HCT116 (cell line): ENCODE measurements at regions not wholly inside any gene's neighbourhood (a gene's known extent, or its start where the extent isn't known, plus 50 kb on each side); places are given as distances from the start of the nearest gene placed in this dataset.

Source experiments
- ATAC-seq: fragments of 200-7000 bp; cut with Tn5 transposase; 2 replicates; pipeline ENCODE4 v1.9.1; 2020; ENCODE audit warnings: mild to moderate bottlenecking, moderate library complexity
- BruUV-seq: library from RNA; stranded (reverse); fragments of 400-500 nt; replicated peaks from 2 replicates; lab custom pipeline; 2021; lab: Mats Ljungman, UMichigan
- CTCF ChIA-PET: fragments of 300-600 bp; sonication (Branson Sonifier 250); formaldehyde crosslinking; loops from one replicate; lab custom pipeline; 2021; ENCODE audit warnings: antibody characterized with exemption; lab: Charles Lee
- POLR2A ChIA-PET: fragments of 300-600, 350-600 bp; sonication (Branson Sonifier 250); formaldehyde crosslinking; loops from one replicate; lab custom pipeline; 2021; ENCODE audit warnings: antibody characterized with exemption; lab: Charles Lee
- RAD21 ChIA-PET, 2 experiments: fragments of 300-600 bp; sonication (Branson Sonifier 250); formaldehyde crosslinking; loops; one replicate each; lab custom pipeline; 2023; ENCODE audit warnings: low total read pairs in 2 of 2; ENCODE audit not compliant: uncharacterized antibody in 2 of 2, unreplicated experiment in 2 of 2, low non-redundant PET in 1 of 2; lab: Charles Lee
- DNase-seq: peaks from one replicate; pipeline ENCODE4 v3.0.0-alpha.2; 2010; ENCODE audit warnings: low read depth, low spot score
- H2AFZ ChIP-seq: fragments of 200-600 bp; shearing (Covaris generic), sonication (generic); 2 replicates; pipeline ENCODE4 v1.6.1; 2017; ENCODE audit warnings: low read depth, mixed run types, mixed read lengths, antibody characterized with exemption, low read length; ENCODE audit not compliant: poor library complexity, severe bottlenecking
- H3K27ac ChIP-seq: 2 replicates; pipeline ENCODE4 v1.5.1; 2012; ENCODE audit warnings: low read depth, low read length
- H3K27me3 ChIP-seq: fragments of 200-600 bp; sonication (generic); 2 replicates; pipeline ENCODE4 v1.6.1; 2016; ENCODE audit warnings: mixed run types, low read length, mixed read lengths; ENCODE audit not compliant: insufficient read depth
- H3K36me3 ChIP-seq, 2 experiments: fragments of 200-500 bp in 1 of 2; fragments of 200-600 bp in 1 of 2; sonication (Bioruptor generic) in 1 of 2; sonication (generic) in 1 of 2; 2 replicates each; pipeline versions ENCODE4 v1.5.1 to v1.6.1; 2014 to 2016; ENCODE audit warnings: low read length in 2 of 2, inconsistent platforms in 1 of 2, mixed read lengths in 1 of 2, mixed run types in 1 of 2; ENCODE audit not compliant: insufficient read depth in 2 of 2, control insufficient read depth in 1 of 2
- H3K4me1 ChIP-seq, 2 experiments: fragments of 200-600 bp in 1 of 2; sonication (generic) in 1 of 2; 2 replicates each; pipeline versions ENCODE4 v1.5.1 to v1.6.1; 2012 to 2017; ENCODE audit warnings: low read length in 2 of 2, inconsistent platforms in 1 of 2, mild to moderate bottlenecking in 1 of 2, mixed read lengths in 1 of 2, mixed run types in 1 of 2, moderate library complexity in 1 of 2; ENCODE audit not compliant: insufficient read depth in 2 of 2, control insufficient read depth in 1 of 2
- H3K4me2 ChIP-seq: fragments of 200-600 bp; sonication (generic); 2 replicates; pipeline ENCODE4 v1.6.1; 2017; ENCODE audit warnings: mixed run types, low read length, mixed read lengths
- H3K4me3 ChIP-seq, 2 experiments: fragments of 200-600 bp in 1 of 2; sonication (generic) in 1 of 2; replicated peaks in 1 of 2; 2 replicates each; pipeline ENCODE4 v1.5.1; 2011 to 2016; ENCODE audit warnings: low read length in 2 of 2, control low read depth in 1 of 2, low read depth in 1 of 2, mild to moderate bottlenecking in 1 of 2, mixed read lengths in 1 of 2, mixed run types in 1 of 2
- H3K79me2 ChIP-seq: fragments of 200-600 bp; sonication (generic); 2 replicates; pipeline ENCODE4 v1.6.1; 2017; ENCODE audit warnings: mild to moderate bottlenecking, mixed run types, low read length, moderate library complexity, mixed read lengths; ENCODE audit not compliant: insufficient read depth
- H3K9ac ChIP-seq: fragments of 200-600 bp; sonication (generic); 2 replicates; pipeline ENCODE4 v1.6.1; 2016; ENCODE audit warnings: low read length, mixed read lengths
- H3K9me2 ChIP-seq: fragments of 200-600 bp; sonication (generic), shearing (Covaris generic); 2 replicates; pipeline ENCODE4 v1.6.1; 2017; ENCODE audit warnings: mixed run types, mild to moderate bottlenecking, moderate library complexity; ENCODE audit not compliant: insufficient read depth
- H3K9me3 ChIP-seq, 2 experiments: fragments of 200-500 bp in 1 of 2; fragments of 200-600 bp in 1 of 2; sonication (Bioruptor generic) in 1 of 2; sonication (generic) in 1 of 2; 2 replicates each; pipeline ENCODE4 v1.6.1; 2014 to 2017; ENCODE audit warnings: low read length in 2 of 2, mixed read lengths in 2 of 2, inconsistent platforms in 1 of 2, low read depth in 1 of 2, mild to moderate bottlenecking in 1 of 2, mixed run types in 1 of 2, moderate library complexity in 1 of 2; ENCODE audit not compliant: control insufficient read depth in 1 of 2, insufficient read depth in 1 of 2
- H4K20me1 ChIP-seq: fragments of 200-600 bp; sonication (generic), shearing (Covaris generic); 2 replicates; pipeline ENCODE4 v1.6.1; 2017; ENCODE audit warnings: mixed run types, mild to moderate bottlenecking, moderate library complexity; ENCODE audit not compliant: insufficient read depth
- CBX3 ChIP-seq: IDR thresholded peaks from 2 replicates; pipeline ENCODE4 v1.6.1; 2012; ENCODE audit warnings: low read depth
- EZH2 ChIP-seq: fragments of 200-600 bp; sonication (generic); IDR thresholded peaks from 2 replicates; pipeline ENCODE4 v1.6.1; 2017; ENCODE audit warnings: antibody characterized with exemption, mixed run types
- FOSL1 ChIP-seq: IDR thresholded peaks from 2 replicates; pipeline ENCODE4 v1.6.1; 2012; ENCODE audit warnings: low read depth
- POLR2A ChIP-seq: IDR thresholded peaks from 2 replicates; pipeline ENCODE4 v1.7.0; 2011; ENCODE audit warnings: borderline replicate concordance; ENCODE audit not compliant: insufficient read depth, insufficient read length; ENCODE audit errors: extremely low read depth
- POLR2AphosphoS5 ChIP-seq: IDR thresholded peaks from 2 replicates; pipeline ENCODE4 v1.6.1; 2011; ENCODE audit warnings: mild to moderate bottlenecking, low read depth, low read length, moderate library complexity
- SIN3A ChIP-seq: IDR thresholded peaks from 2 replicates; pipeline ENCODE4 v1.6.1; 2012; ENCODE audit warnings: low read depth
- SRF ChIP-seq: IDR thresholded peaks from 2 replicates; pipeline ENCODE4 v1.6.1; 2012; ENCODE audit warnings: low read depth
- YY1 ChIP-seq: IDR thresholded peaks from 2 replicates; pipeline ENCODE4 v1.6.1; 2011; ENCODE audit warnings: low read length, low read depth, moderate library complexity, mild to moderate bottlenecking; ENCODE audit not compliant: insufficient replicate concordance; ENCODE audit errors: extremely low read depth
- ZFX ChIP-seq: fragments of 450-650 bp; IDR thresholded peaks from 2 replicates; pipeline ENCODE4 v1.6.1; 2017
- intact Hi-C: fragments of 100-400 bp; cut with micrococcal nuclease; formaldehyde crosslinking; loops from 2 replicates; pipeline ENCODE4 v1.10.0; 2022
- TF ChIP-seq, protein P1 (sequence below): IDR thresholded peaks from 2 replicates; pipeline ENCODE4 v1.6.1; 2012
- TF ChIP-seq, protein P2 (sequence below), 3 experiments: fragments of 200-600 bp in 1 of 3; sonication (generic) in 1 of 3; IDR thresholded peaks in 2 of 3; conservative IDR thresholded peaks in 1 of 3; 2 replicates each; pipeline ENCODE4 v1.5.1; 2012 to 2017; ENCODE audit warnings: low read depth in 2 of 3, low read length in 2 of 3, antibody characterized with exemption in 1 of 3, borderline replicate concordance in 1 of 3, control low read depth in 1 of 3, mild to moderate bottlenecking in 1 of 3, mixed read lengths in 1 of 3, mixed run types in 1 of 3, moderate library complexity in 1 of 3; ENCODE audit not compliant: insufficient read depth in 1 of 3
- TF ChIP-seq, protein P3 (sequence below): IDR thresholded peaks from 2 replicates; pipeline ENCODE4 v1.6.1; 2011; ENCODE audit warnings: mild to moderate bottlenecking, low read length, moderate library complexity; ENCODE audit not compliant: insufficient replicate concordance; ENCODE audit errors: extremely low read depth

DNA sequence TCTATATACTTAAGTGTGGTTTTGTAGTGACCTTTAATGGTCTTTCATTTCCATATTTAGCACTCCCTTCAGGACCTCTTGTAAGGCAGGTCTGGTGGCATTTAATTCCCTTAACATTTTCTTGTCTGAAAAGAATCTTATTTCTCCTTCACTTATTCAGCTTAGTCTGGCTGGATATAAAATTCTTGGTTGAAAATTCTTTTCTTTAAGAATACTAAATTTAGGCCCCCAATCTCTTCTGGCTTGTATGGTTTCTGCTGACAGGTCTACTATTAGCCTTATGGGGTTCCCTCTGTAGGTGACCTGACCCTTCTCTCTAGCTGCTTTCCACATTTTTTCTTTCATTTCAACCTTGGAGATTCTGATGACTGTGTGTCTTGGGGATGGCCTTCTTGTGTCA lies 236.9 kb downstream of the THBS2 start:
- BruUV-seq = no TSS peak

DNA sequence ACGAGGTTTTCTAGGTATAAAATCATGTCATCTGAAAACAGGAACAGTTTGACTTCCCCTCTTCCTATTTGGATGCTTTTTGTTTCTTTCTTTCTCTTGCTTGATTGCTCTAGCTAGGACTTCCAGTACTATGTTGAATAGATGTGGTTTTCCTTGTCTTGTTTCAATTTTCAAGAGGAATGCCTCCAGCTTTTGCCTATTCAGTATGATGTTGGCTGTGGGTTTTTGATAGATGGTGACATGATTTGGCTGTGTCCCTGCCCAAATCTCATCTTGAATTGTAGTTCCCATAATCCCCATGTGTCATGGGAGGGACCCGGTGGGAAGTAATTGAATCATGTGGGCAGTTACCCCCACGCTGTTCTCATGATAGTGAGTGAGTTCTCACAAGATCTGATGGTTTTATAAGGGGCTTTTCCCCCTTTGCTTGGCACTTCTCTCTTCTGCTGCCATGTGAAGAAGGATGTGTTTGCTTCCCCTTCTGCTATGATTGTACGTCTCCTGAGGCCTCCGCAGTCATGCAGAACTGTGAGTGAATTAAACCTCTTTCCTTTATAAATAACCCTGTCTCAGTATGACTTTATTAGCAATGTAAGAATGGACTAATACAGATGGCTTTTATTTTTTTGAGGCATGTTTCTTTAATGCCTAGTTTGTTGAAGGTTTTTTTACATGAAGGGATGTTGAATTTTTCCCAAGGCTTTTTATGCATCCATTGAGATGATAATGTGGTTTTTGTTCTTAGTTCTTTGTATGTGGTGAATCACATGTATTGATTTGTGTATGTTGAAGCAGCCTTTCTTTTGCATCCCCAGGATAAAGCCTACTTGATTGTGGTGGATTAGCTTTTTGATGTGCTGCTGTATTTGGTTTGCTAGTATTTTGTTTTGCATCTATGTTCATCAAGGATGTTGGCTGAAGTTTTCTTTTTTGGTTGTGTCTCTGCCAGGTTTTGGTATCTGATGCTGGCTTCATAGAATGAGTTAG lies 239.1 kb downstream of the THBS2 start:
- H3K9me3 ChIP-seq = no peaks in the 10 kb centered on the region
- RAD21 ChIA-PET = no interaction called here
- no peaks in the 10 kb centered on the region for H3K27me3 ChIP-seq
- no peak for DNase-seq
- H3K9me2 ChIP-seq = no peaks in the 10 kb centered on the region
- CTCF ChIA-PET = no interaction called here
- no peak overlapping the region for H3K4me2 ChIP-seq
- no peak for ATAC-seq
- H3K27ac ChIP-seq = no peak overlapping the region
- no peak overlapping the region for H2AFZ ChIP-seq
- H3K4me1 ChIP-seq = no peaks in the 10 kb centered on the region
- no peak overlapping the region for H3K4me3 ChIP-seq
- H3K36me3 ChIP-seq = no peaks in the 10 kb centered on the region
- POLR2A ChIA-PET = no interaction called here
- TF ChIP-seq EZH2 (no peak), SIN3A (no peak), SRF (no peak), YY1 (no peak), POLR2AphosphoS5 (no peak), POLR2A (no peak)
- TF ChIP-seq, protein P1, sequence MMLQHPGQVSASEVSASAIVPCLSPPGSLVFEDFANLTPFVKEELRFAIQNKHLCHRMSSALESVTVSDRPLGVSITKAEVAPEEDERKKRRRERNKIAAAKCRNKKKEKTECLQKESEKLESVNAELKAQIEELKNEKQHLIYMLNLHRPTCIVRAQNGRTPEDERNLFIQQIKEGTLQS = no peak
- TF ChIP-seq, protein P2, sequence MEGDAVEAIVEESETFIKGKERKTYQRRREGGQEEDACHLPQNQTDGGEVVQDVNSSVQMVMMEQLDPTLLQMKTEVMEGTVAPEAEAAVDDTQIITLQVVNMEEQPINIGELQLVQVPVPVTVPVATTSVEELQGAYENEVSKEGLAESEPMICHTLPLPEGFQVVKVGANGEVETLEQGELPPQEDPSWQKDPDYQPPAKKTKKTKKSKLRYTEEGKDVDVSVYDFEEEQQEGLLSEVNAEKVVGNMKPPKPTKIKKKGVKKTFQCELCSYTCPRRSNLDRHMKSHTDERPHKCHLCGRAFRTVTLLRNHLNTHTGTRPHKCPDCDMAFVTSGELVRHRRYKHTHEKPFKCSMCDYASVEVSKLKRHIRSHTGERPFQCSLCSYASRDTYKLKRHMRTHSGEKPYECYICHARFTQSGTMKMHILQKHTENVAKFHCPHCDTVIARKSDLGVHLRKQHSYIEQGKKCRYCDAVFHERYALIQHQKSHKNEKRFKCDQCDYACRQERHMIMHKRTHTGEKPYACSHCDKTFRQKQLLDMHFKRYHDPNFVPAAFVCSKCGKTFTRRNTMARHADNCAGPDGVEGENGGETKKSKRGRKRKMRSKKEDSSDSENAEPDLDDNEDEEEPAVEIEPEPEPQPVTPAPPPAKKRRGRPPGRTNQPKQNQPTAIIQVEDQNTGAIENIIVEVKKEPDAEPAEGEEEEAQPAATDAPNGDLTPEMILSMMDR (IDR thresholded peaks at IDR 0.05 in 2 of 3, conservative IDR thresholded peaks at IDR 0.05 in 1 of 3; ENCODE audit: borderline replicate concordance in 1 of 3, insufficient read depth in 1 of 3, low read depth in 2 of 3, low read length in 2 of 3) = no peak
- intact Hi-C loops = no loop called here
- BruUV-seq = no TSS peak
- no peak overlapping the region for H3K9ac ChIP-seq
- H3K79me2 ChIP-seq = no peaks in the 10 kb centered on the region
- no peaks in the 10 kb centered on the region for H4K20me1 ChIP-seq

More for the DNA sequence above, 236.9 kb downstream of the THBS2 start:
- no peak overlapping the region for H2AFZ ChIP-seq
- DNase-seq = no peak
- H3K36me3 ChIP-seq = no peaks in the 10 kb centered on the region
- no peak for ATAC-seq
- H3K4me1 ChIP-seq = no peaks in the 10 kb centered on the region
- intact Hi-C loops = no loop called here
- no peak overlapping the region for H3K4me3 ChIP-seq
- ChIA-PET POLR2A (no interaction called here), RAD21 (no interaction called here), CTCF (no interaction called here)
- no peaks in the 10 kb centered on the region for H4K20me1 ChIP-seq
- no peaks in the 10 kb centered on the region for H3K79me2 ChIP-seq
- H3K9me2 ChIP-seq = no peaks in the 10 kb centered on the region
- H3K27me3 ChIP-seq = no peaks in the 10 kb centered on the region
- H3K4me2 ChIP-seq = no peak overlapping the region
- H3K27ac ChIP-seq = no peak overlapping the region
- no peaks in the 10 kb centered on the region for H3K9me3 ChIP-seq
- TF ChIP-seq SIN3A (no peak), FOSL1 (no peak), ZFX (no peak), CBX3 (no peak), EZH2 (no peak), POLR2A (no peak)
- TF ChIP-seq, protein P3, sequence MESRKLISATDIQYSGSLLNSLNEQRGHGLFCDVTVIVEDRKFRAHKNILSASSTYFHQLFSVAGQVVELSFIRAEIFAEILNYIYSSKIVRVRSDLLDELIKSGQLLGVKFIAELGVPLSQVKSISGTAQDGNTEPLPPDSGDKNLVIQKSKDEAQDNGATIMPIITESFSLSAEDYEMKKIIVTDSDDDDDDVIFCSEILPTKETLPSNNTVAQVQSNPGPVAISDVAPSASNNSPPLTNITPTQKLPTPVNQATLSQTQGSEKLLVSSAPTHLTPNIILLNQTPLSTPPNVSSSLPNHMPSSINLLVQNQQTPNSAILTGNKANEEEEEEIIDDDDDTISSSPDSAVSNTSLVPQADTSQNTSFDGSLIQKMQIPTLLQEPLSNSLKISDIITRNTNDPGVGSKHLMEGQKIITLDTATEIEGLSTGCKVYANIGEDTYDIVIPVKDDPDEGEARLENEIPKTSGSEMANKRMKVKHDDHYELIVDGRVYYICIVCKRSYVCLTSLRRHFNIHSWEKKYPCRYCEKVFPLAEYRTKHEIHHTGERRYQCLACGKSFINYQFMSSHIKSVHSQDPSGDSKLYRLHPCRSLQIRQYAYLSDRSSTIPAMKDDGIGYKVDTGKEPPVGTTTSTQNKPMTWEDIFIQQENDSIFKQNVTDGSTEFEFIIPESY = no peak
- no peak overlapping the region for H3K9ac ChIP-seq
